Glomerular endothelial cell (primary cell): ENCODE measurements at regions not wholly inside any gene's neighbourhood (a gene's known extent, or its start where the extent isn't known, plus 50 kb on each side); places are given as distances from the start of the nearest gene placed in this dataset.
A peak's percentile ranks its signal among the peaks of the same experiment; 100 is the strongest.
"Not testable (repeated sequence)": the region's sequence is repeated elsewhere in the genome, so short reads cannot be mapped to it uniquely, and the experiment has no call there.

Experiments used
- DNase-seq: peaks from one replicate; pipeline ENCODE4 v3.0.0-alpha.2; 2011; ENCODE audit warnings: low read depth, low spot score; ENCODE audit errors: extremely low read depth

- DNase-seq = no peak
Observed at GRCh38 chr1:181191494-181192040, 103.1 kb downstream of the IER5 start.

- no peak for DNase-seq
Observed at GRCh38 chr1:181192316-181192715, 103.8 kb downstream of the IER5 start.

GRCh38 chr1:181202986-181203555, 114.6 kb downstream of the IER5 start:
- DNase-seq = no peak

DNA sequence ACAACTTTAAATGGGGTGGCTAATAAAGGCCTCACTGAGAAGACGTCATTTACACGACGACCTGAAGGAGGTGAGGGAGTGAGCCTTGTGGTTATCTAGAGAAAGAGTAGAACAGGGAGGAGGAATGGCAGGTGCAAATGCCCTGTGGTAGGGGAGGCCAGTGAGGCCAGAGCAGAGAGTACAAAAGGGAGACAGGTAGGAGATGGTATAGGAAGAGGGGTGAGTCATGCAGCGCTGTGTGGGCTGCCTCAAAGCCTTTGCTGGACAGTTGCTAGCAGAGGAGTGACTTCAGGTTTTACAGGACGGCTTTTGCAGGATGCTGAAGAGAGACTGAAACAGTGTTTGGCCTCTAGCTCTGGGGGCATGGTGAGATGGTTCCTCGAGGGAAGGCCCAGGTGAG, 116.0 kb downstream of the IER5 start:
- no peak for DNase-seq

GRCh38 chr1:181205901-181206300, 117.4 kb downstream of the IER5 start:
- no peak for DNase-seq

GRCh38 chr1:181206513-181206912, 118.0 kb downstream of the IER5 start:
- no peak for DNase-seq

DNA sequence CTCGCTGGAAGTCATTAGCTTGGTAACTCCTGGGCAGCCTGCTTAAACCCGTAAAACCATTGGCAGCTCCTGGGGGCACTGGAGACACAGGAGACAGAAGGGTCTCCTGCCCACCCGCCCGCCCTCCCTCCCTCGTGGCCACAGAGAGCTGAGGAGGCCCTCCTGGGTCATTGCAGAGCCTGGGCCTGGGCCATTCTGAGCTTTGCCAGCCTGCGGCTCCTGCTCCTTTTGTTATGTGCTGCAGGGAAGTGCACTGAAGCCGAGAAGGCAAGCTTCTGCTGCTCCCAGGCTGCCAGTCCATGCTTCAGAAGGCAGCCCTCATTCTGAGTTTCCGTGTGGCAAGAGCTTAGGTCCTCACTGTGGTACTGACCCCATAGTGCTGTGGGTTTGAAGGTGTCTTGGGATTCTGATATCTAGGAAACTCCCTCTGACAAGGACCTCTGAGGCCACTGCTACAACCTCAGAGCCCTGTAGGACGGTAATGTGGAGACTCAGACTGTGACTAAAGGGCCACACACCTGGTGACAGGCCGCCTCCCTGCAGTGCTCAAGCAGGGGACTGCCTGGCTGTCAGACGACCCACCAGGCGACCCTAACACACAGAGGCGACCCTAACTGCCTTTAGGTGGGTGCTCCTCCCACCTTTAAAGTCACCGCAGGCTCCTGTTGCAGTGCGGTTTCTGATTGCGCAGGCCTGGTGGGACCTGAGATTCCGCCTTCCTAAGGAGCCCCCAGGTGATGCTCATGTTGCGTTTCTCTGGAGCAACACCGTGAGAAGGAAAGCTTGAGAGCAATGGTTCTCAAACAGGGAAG, 118.7 kb downstream of the IER5 start:
- no peak for DNase-seq

- no peak for DNase-seq
Observed at GRCh38 chr1:181208083-181208482, 119.6 kb downstream of the IER5 start.

GRCh38 chr1:181208967-181209366, 120.5 kb downstream of the IER5 start:
- DNase-seq = no peak

DNA sequence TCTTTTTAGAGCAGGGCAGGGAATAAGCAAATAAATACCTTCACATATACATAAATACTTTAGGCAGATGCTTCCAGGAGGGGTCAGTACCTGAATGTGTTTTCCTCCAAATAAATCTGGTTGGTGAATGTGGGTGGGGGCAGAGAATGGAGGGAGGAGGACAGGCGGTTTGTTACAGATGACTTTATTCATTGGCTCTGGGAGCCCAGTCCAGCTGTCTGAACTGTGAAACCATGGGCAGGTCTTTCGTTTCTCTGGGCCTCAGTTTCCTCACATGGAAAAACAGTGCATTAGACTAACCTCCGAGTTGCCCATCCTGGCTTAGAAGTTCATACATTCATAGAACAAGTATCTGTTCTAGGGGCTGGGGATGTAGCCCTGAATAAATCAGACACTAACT, 124.6 kb downstream of the IER5 start:
- no peak for DNase-seq

- no peak for DNase-seq
Observed at GRCh38 chr1:181216591-181216994, 128.1 kb downstream of the IER5 start.

DNA sequence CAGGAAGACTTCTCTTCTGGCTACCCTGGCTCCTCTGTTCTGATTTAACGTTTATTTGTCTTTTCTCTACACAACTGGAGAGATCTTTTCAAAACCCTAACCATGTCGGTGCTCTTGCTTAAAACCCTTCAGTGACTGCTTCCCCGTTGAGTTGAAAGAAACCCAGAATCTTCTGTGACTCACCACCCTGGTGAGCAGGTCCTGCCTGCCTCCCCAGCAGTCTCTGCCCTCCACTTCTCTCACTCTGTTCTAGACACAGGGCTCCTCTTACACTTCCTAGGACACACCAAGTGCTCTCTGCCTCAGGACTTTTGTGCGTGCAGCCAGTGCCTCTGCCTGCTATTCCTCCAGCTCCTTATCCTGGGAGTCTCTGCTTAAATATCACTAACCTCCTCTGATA, 131.4 kb downstream of the IER5 start:
- DNase-seq = no peak

DNA sequence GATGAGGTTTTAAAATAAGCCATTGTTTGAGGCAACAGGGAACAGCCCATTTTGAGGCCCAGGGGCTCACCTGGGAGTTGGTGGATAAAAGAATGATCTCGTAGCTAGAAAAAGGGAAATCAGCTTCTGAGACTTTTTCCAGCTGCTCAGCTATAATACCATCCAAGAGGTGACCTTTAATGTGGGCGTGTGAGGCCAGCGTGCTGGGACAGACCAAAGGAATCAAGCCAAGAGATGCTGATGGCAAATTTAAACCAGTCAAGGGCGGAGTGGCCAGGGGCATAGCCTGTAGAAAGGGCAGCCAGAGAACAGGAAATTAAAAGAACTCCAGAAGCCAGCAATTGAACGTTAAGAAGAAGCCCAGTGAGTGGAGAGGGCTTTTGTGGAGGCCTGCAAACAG, 132.6 kb downstream of the IER5 start:
- DNase-seq = no peak

- DNase-seq = no peak
Observed at GRCh38 chr1:181222972-181223505, 134.5 kb downstream of the IER5 start.

GRCh38 chr1:181226728-181227127, 138.2 kb downstream of the IER5 start:
- DNase-seq = not testable (repeated sequence)

DNA sequence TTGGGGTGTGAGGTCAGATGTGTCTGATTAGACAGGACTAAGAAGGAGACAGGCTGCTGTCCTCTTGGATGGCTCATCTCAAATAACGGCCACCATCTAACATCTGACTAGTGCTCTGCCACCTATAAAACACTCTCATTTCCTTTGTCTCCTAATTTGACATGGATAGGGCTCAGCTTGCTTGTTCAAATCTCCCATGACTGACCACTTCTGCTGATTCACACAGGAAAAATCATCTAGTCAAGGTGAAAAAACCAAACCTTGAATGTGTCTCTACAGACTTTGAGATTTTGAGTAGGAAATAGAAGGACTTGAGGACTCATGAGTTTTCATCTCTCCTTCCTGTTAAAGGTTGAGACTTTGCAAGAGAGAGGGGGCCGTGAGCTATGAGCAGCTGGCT, 150.6 kb downstream of the IER5 start:
- no peak for DNase-seq

DNA sequence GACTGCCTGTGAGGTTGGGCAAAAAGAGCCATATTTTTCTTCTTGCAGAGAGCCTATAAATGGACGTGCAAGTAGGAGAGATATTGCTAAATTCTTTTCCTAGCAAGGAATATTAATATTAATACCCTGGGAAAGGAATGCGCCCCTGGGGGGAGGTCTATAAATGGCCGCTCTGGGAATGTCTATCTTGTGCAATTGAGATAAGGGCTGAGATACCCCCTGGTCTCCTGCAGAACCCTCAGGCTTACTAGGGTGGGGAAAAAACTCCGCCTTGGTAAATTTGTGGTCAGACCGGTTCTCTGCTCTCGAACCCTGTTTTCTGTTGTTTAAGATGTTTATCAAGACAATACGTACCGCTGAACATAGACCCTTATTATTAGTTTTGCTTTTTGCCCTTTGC, 157.8 kb downstream of the IER5 start:
- not testable (repeated sequence) for DNase-seq

DNA sequence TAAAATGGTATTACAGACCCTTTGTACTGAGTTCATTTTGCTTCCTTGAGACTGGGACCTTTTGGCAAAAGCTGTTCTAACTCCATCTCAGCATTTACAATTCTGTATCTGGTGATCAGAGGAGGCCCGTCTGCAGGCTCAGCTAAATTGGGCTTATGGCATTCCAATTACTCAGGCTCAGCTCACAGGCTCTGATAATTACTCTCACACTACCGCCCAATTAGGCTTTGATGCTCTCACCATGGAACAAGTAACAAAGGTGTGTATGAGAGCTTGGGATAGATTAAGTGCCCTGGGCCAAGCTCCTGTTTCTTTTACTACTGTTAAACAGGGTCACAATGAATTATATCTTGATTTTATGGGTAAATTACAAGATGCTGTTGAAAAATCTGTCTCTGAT, 159.9 kb downstream of the IER5 start:
- not testable (repeated sequence) for DNase-seq

DNA sequence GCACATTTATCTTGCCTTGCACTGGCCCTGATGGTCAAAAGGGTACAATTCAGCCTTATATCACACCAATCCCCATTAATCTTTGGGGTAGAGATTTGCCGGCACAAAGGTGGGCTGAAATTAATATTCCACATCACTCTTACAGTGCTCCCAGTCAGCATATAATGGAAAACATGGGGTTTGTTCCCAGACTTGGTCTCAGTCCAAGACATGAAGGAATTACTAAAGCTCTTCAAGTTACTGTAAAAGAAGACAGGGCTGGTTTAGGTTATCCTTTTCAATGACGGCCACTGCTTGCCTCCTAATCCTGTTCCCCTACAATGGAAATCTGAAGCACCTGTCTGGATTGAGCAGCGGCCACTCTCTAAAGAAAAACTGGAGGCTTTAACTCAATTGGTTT, 160.7 kb downstream of the IER5 start:
- DNase-seq = no peak

- no peak for DNase-seq
Observed at GRCh38 chr1:181250038-181250437, 161.5 kb downstream of the IER5 start.

DNA sequence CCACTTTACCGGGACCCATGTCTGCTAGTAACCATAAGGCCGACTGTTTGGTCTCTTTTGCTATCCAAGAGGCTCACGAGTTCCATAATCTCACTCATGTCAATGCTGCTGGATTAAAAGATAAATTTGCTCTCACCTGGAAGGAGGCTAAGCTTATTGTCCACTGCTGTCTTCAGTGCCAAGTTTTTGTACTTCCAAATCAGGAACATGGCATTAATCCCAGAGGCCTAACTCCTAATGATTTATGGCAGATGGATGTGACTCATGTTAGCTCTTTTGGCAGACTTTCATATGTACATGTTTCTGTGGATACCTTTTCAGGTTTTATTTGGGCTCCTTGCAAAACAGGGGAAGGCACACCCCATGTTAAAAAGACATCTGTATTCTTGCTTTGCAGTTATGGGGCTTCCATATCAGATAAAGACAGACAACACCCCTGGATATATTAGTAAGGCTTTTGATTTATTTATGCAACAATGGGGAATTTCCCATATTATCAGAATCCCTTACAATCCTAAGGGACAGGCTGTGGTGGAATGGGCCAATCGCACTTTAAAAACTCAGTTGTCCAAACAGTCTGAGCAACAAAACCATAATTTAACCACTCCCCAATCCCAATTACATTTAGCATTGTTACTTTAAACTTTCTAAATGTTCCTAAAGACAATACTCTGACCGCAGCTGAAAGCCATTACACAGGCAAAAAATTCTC, 162.7 kb downstream of the IER5 start:
- peak; percentile 22 for DNase-seq
